ENCODE measurements at regions not wholly inside any gene's neighbourhood (a gene's known extent, or its start where the extent isn't known, plus 50 kb on each side); places are given as distances from the start of the nearest gene placed in this dataset.
"Not testable (repeated sequence)": the region's sequence is repeated elsewhere in the genome, so short reads cannot be mapped to it uniquely, and the experiment has no call there.

- H3K27ac Mint-ChIP-seq: no peak overlapping the region
- H3K4me3 Mint-ChIP-seq: no peak overlapping the region
- H3K27me3 Mint-ChIP-seq (ENCODE audit: low read depth): peaks cover 2% of the 10 kb centered on the region
- peaks cover 15% of the 10 kb centered on the region for H3K9me3 Mint-ChIP-seq
- no peak for TF ChIP-seq CTCF (IDR thresholded peaks at IDR 0.05; ENCODE audit: unreplicated experiment)
- H3K4me1 Mint-ChIP-seq: peaks cover 1% of the 10 kb centered on the region
- no peak for DNase-seq (ENCODE audit: low spot score in 2 of 2, unreplicated experiment in 2 of 2)
- H3K36me3 Mint-ChIP-seq: peaks cover 2% of the 10 kb centered on the region
Measured at GRCh38 chr12:4151362-4152121, 122.0 kb upstream of the CCND2 start.

GRCh38 chr12:4150355-4150754 is 123.2 kb upstream of the CCND2 start:
- not testable (repeated sequence) for DNase-seq (ENCODE audit: low spot score in 2 of 2, unreplicated experiment in 2 of 2); H3K27me3 Mint-ChIP-seq (ENCODE audit: low read depth); H3K4me1 Mint-ChIP-seq; H3K27ac Mint-ChIP-seq; H3K36me3 Mint-ChIP-seq; H3K4me3 Mint-ChIP-seq
- H3K9me3 Mint-ChIP-seq: peaks cover 15% of the 10 kb centered on the region

- Mint-ChIP-seq H3K9me3 (peaks cover 26% of the 10 kb centered on the region), H3K4me1 (no peaks in the 10 kb centered on the region), H3K27ac (no peak overlapping the region), H3K36me3 (peaks cover 2% of the 10 kb centered on the region), H3K4me3 (no peak overlapping the region), H3K27me3 (ENCODE audit: low read depth) (peaks cover 3% of the 10 kb centered on the region)
- DNase-seq (ENCODE audit: low spot score in 2 of 2, unreplicated experiment in 2 of 2): no peak
- no peak for TF ChIP-seq CTCF (IDR thresholded peaks at IDR 0.05; ENCODE audit: unreplicated experiment)
Measured at GRCh38 chr12:4148418-4149056, 125.0 kb upstream of the CCND2 start.

GRCh38 chr12:4147031-4147481 is 126.5 kb upstream of the CCND2 start:
- DNase-seq (ENCODE audit: low spot score in 2 of 2, unreplicated experiment in 2 of 2): no peak
- Mint-ChIP-seq H3K36me3 (peaks cover 2% of the 10 kb centered on the region), H3K27me3 (ENCODE audit: low read depth) (peaks cover 3% of the 10 kb centered on the region), H3K4me3 (no peak overlapping the region), H3K27ac (no peak overlapping the region), H3K4me1 (no peaks in the 10 kb centered on the region), H3K9me3 (peaks cover 26% of the 10 kb centered on the region)
- no peak for TF ChIP-seq CTCF (IDR thresholded peaks at IDR 0.05; ENCODE audit: unreplicated experiment)

- Mint-ChIP-seq H3K4me1 (no peaks in the 10 kb centered on the region), H3K4me3 (no peak overlapping the region), H3K9me3 (peaks cover 23% of the 10 kb centered on the region), H3K27ac (no peak overlapping the region), H3K27me3 (ENCODE audit: low read depth) (peaks cover 3% of the 10 kb centered on the region), H3K36me3 (no peaks in the 10 kb centered on the region)
- no peak for TF ChIP-seq CTCF (IDR thresholded peaks at IDR 0.05; ENCODE audit: unreplicated experiment)
- DNase-seq (ENCODE audit: low spot score in 2 of 2, unreplicated experiment in 2 of 2): no peak
Measured at GRCh38 chr12:4145990-4146859, 127.3 kb upstream of the CCND2 start.

Measured in mesothelial cell of epicardium (in vitro differentiated cells).